Hepatocyte (in vitro differentiated cells): ENCODE measurements at regions not wholly inside any gene's neighbourhood (a gene's known extent, or its start where the extent isn't known, plus 50 kb on each side); places are given as distances from the start of the nearest gene placed in this dataset.
"Not testable (repeated sequence)": the region's sequence is repeated elsewhere in the genome, so short reads cannot be mapped to it uniquely, and the experiment has no call there.

Source experiments
- DNase-seq: peaks from one replicate; pipeline ENCODE4 v3.0.0-alpha.2; 2016; ENCODE audit warnings: low spot score
- H2AFZ ChIP-seq: fragments of 200-600 bp; sonication (generic); 2 replicates; pipeline ENCODE4 v1.6.0; 2016; ENCODE audit warnings: antibody characterized with exemption, mild to moderate bottlenecking
- H3K27ac ChIP-seq: fragments of 200-600 bp; sonication (generic); 2 replicates; pipeline ENCODE4 v1.5.1; 2016; ENCODE audit warnings: mild to moderate bottlenecking
- H3K27me3 ChIP-seq: fragments of 200-600 bp; sonication (generic); 2 replicates; pipeline ENCODE4 v1.6.1; 2016
- H3K36me3 ChIP-seq: fragments of 200-600 bp; sonication (generic); replicated peaks from 2 replicates; pipeline ENCODE4 v1.5.1; 2016; ENCODE audit warnings: low read depth; ENCODE audit not compliant: insufficient read depth
- H3K4me1 ChIP-seq: fragments of 200-600 bp; sonication (generic); 2 replicates; pipeline ENCODE4 v1.5.1; 2016; ENCODE audit warnings: mild to moderate bottlenecking, moderate library complexity; ENCODE audit not compliant: insufficient read depth
- H3K4me2 ChIP-seq: fragments of 200-600 bp; sonication (generic); 2 replicates; pipeline ENCODE4 v1.6.0; 2016
- H3K4me3 ChIP-seq: fragments of 200-600 bp; sonication (generic); 2 replicates; pipeline ENCODE4 v1.5.1; 2016; ENCODE audit warnings: mild to moderate bottlenecking
- H3K79me2 ChIP-seq: fragments of 200-600 bp; sonication (generic); 2 replicates; pipeline ENCODE4 v1.6.0; 2017; ENCODE audit warnings: mild to moderate bottlenecking
- H3K9me2 ChIP-seq: fragments of 200-600 bp; sonication (generic); replicated peaks from 2 replicates; pipeline ENCODE4 v1.6.0; 2017; ENCODE audit warnings: mild to moderate bottlenecking; ENCODE audit not compliant: insufficient read depth
- H3K9me3 ChIP-seq: fragments of 200-600 bp; sonication (generic); 2 replicates; pipeline ENCODE4 v1.5.1; 2016; ENCODE audit warnings: low read depth, mild to moderate bottlenecking
- H4K20me1 ChIP-seq: fragments of 200-600 bp; sonication (generic); 2 replicates; pipeline ENCODE4 v1.6.0; 2016; ENCODE audit warnings: mild to moderate bottlenecking; ENCODE audit not compliant: insufficient read depth, poor library complexity, severe bottlenecking
- CTCF ChIP-seq: fragments of 200-600 bp; sonication (generic); IDR thresholded peaks from 2 replicates; pipeline ENCODE4 v1.5.1; 2016; ENCODE audit warnings: antibody characterized with exemption, mild to moderate bottlenecking; ENCODE audit not compliant: poor library complexity
- EZH2 ChIP-seq: fragments of 200-600 bp; sonication (generic); IDR thresholded peaks from 2 replicates; pipeline ENCODE4 v1.6.1; 2016; ENCODE audit warnings: antibody characterized with exemption, mild to moderate bottlenecking, borderline replicate concordance
- EZH2phosphoT487 ChIP-seq: fragments of 200-600 bp; sonication (generic); IDR thresholded peaks from one replicate; pipeline ENCODE4 v1.6.1; 2018; ENCODE audit warnings: antibody characterized with exemption, mild to moderate bottlenecking, low read depth, moderate library complexity; ENCODE audit not compliant: unreplicated experiment, severe bottlenecking
- WGBS: methylation state at CpG from one replicate; pipeline ENCODE4 v1.1.6; 2016; ENCODE audit warnings: low lambda C conversion rate; ENCODE audit errors: missing lambda C conversion rate; 5-methylcytosine and 5-hydroxymethylcytosine counted together

DNA sequence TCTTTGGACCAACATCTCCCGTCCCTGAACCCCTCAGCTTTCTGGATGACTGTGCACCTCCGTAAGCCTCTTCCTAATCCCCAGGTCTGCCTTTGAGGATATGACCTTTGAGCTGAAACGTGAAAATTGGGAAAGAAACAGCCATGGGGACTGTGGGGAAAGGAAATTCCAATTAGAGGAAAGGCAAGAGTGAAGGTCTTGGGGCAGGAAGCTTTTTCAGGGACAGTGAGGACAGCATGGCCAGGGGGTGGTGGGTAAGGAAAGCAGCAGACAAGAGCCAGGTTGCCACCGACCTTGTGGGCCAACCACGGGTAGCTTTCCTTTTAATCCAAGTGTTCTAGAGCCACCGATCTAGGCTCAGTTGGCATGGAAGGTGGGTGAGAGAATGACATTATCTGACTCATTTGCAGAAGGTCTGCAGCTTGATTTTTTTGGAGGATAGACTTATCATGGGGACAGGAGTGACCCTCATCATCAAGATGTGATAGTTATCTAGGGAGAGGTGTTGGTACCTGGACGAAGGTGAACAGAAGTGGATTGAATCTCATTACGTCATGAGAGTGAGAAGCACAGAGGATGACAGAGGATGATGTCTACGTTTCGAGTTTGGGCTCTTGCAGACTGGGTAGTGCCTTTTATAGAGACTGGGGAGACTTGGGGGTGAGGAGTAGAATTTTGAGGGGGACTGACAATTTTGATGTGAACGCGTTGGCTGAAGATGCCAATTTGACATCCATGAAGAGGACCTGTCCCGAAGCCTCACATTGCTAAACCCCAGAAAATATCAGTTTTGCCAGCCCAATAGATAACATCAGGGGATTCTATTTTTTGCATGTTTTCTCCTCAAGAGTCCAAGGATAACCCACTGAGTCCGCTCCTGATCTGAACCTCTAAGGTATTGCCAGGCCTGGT, 136.7 kb upstream of the PEG3 start:
- Histone ChIP-seq H3K36me3 (no peaks in the 10 kb centered on the region), H3K27ac (no peak overlapping the region), H4K20me1 (no peaks in the 10 kb centered on the region), H2AFZ (no peak overlapping the region), H3K9me2 (no peaks in the 10 kb centered on the region), H3K4me1 (no peaks in the 10 kb centered on the region), H3K79me2 (no peaks in the 10 kb centered on the region), H3K4me3 (no peak overlapping the region), H3K4me2 (no peak overlapping the region), H3K9me3 (no peaks in the 10 kb centered on the region), H3K27me3 (no peaks in the 10 kb centered on the region)
- TF ChIP-seq EZH2 = no peak
- TF ChIP-seq EZH2phosphoT487 = no peak
- TF ChIP-seq CTCF = no peak
- no peak for DNase-seq
- WGBS = 59% methylated on average over 14 of the region's 14 CpGs

DNA sequence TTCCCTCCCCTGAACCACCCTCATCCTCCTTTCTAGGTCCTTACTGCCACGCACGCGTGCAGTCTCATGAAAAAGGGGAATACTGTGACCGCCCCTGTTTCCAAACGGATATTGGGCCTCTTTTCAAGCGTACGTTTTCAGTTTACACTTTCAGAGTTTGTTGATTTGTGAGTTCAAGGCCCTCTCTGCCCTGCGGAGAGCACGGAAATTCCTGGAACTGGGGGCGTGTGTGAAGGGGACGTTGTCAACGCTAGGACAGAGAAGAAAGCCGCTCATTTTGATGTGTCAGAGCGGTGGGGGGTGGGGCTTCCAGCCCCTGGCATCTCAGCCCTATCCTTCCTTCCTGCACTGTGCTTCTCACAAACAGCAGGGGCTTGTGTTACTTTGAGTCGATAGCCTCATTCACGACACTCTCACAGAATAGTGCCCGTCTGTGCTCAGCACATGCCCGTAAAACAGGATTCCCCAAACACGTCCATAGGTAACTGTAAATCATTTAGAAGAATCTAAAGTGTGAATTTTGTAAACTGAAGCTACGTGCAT, 137.6 kb upstream of the PEG3 start:
- no peak for DNase-seq
- Histone ChIP-seq H3K9me2 (no peaks in the 10 kb centered on the region), H3K36me3 (no peaks in the 10 kb centered on the region), H2AFZ (no peak overlapping the region), H3K4me1 (no peaks in the 10 kb centered on the region), H3K9me3 (no peaks in the 10 kb centered on the region), H3K79me2 (no peaks in the 10 kb centered on the region), H3K27me3 (no peaks in the 10 kb centered on the region), H3K4me2 (no peak overlapping the region), H3K27ac (no peak overlapping the region), H4K20me1 (no peaks in the 10 kb centered on the region), H3K4me3 (no peak overlapping the region)
- whole genome bisulfite sequencing = 82% methylated on average over 20 of the region's 20 CpGs
- no peak for TF ChIP-seq EZH2phosphoT487
- no peak for TF ChIP-seq EZH2
- no peak for TF ChIP-seq CTCF

- not testable (repeated sequence) for H4K20me1 ChIP-seq, H3K79me2 ChIP-seq, H3K4me3 ChIP-seq, H3K36me3 ChIP-seq, H2AFZ ChIP-seq, H3K4me2 ChIP-seq, H3K4me1 ChIP-seq, H3K9me2 ChIP-seq, H3K27me3 ChIP-seq, H3K27ac ChIP-seq, H3K9me3 ChIP-seq, DNase-seq
- WGBS = 71% methylated on average over 7 of the region's 7 CpGs
Measured at GRCh38 chr19:56980326-56980725, 139.5 kb upstream of the USP29 start.

DNA sequence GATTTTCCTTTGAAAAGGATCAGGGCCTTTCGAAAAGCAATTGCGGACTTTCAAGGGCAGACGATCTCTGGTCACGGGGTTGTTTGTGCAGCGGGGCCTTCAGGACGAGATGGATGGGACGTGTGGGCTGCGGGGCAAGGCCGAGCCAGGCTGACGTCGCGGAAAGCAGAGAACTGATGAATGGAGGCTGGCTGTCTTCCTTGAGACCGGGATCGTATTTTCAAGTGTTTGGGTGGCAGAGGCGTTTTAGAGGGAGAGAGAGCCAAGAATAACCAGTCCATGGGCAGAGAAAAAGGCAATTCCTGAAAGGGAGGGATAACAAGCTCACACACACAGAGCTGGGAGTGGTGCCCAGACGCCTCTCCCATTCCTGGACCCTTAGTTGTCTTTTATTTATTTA, 138.9 kb upstream of the USP29 start:
- TF ChIP-seq CTCF (no peak), EZH2 (no peak), EZH2phosphoT487 (no peak)
- no peak overlapping the region for H3K27ac ChIP-seq
- H3K9me3 ChIP-seq = no peaks in the 10 kb centered on the region
- no peak overlapping the region for H3K4me2 ChIP-seq
- no peak overlapping the region for H3K4me3 ChIP-seq
- no peaks in the 10 kb centered on the region for H4K20me1 ChIP-seq
- no peaks in the 10 kb centered on the region for H3K9me2 ChIP-seq
- no peaks in the 10 kb centered on the region for H3K4me1 ChIP-seq
- no peak for DNase-seq
- H3K27me3 ChIP-seq = no peaks in the 10 kb centered on the region
- 77% methylated on average over 16 of the region's 16 CpGs for WGBS
- no peak overlapping the region for H2AFZ ChIP-seq
- no peaks in the 10 kb centered on the region for H3K79me2 ChIP-seq
- no peaks in the 10 kb centered on the region for H3K36me3 ChIP-seq

GRCh38 chr19:56981440-56981839, 138.3 kb upstream of the USP29 start:
- not testable (repeated sequence) for H3K4me2 ChIP-seq, H3K9me3 ChIP-seq, H3K79me2 ChIP-seq, H3K27me3 ChIP-seq, H2AFZ ChIP-seq, H3K4me3 ChIP-seq, DNase-seq, H3K27ac ChIP-seq, H4K20me1 ChIP-seq, H3K9me2 ChIP-seq, H3K4me1 ChIP-seq, H3K36me3 ChIP-seq
- WGBS = 82% methylated on average over 10 of the region's 10 CpGs
